H9 (cell line): ENCODE measurements at regions not wholly inside any gene's neighbourhood (a gene's known extent, or its start where the extent isn't known, plus 50 kb on each side); places are given as distances from the start of the nearest gene placed in this dataset.

ENCODE experiments used
- DNase-seq: peaks from one replicate; pipeline ENCODE4 v3.0.0-alpha.2; 2017
- H2AFZ ChIP-seq: one replicate; pipeline ENCODE4 v1.6.1; 2013; ENCODE audit warnings: mild to moderate bottlenecking, low read length, control low read depth, moderate library complexity
- H2AK5ac ChIP-seq: 2 replicates; pipeline ENCODE4 v1.6.1; 2013; ENCODE audit warnings: low read length, control low read depth, mixed read lengths; ENCODE audit not compliant: insufficient read length
- H2BK120ac ChIP-seq: one replicate; pipeline ENCODE4 v1.6.1; 2013; ENCODE audit warnings: low read depth, mild to moderate bottlenecking, low read length, control low read depth, inconsistent platforms; ENCODE audit not compliant: poor library complexity, severe bottlenecking
- H2BK12ac ChIP-seq: 2 replicates; pipeline ENCODE4 v1.6.1; 2013; ENCODE audit warnings: low read length, control low read depth, mixed read lengths, low read depth; ENCODE audit not compliant: insufficient read length
- H2BK15ac ChIP-seq: 2 replicates; pipeline ENCODE4 v1.6.1; 2013; ENCODE audit warnings: low read depth, low read length, control low read depth
- H2BK20ac ChIP-seq: one replicate; pipeline ENCODE4 v1.6.1; 2013; ENCODE audit warnings: low read depth, mild to moderate bottlenecking, low read length, control low read depth, inconsistent platforms; ENCODE audit not compliant: poor library complexity, severe bottlenecking
- H2BK5ac ChIP-seq: 2 replicates; pipeline ENCODE4 v1.6.1; 2013; ENCODE audit warnings: low read length, control low read depth, mixed read lengths; ENCODE audit not compliant: insufficient read length
- H3K14ac ChIP-seq: 2 replicates; pipeline ENCODE4 v1.6.1; 2013; ENCODE audit warnings: low read length, control low read depth; ENCODE audit not compliant: insufficient read depth
- H3K18ac ChIP-seq: 2 replicates; pipeline ENCODE4 v1.6.1; 2013; ENCODE audit warnings: low read depth, mild to moderate bottlenecking, mixed read lengths, low read length, control low read depth; ENCODE audit not compliant: insufficient read length
- H3K23ac ChIP-seq: 2 replicates; pipeline ENCODE4 v1.6.1; 2013; ENCODE audit warnings: low read length, control low read depth, mixed read lengths, low read depth; ENCODE audit not compliant: insufficient read length
- H3K23me2 ChIP-seq: 2 replicates; pipeline ENCODE4 v1.6.1; 2013; ENCODE audit warnings: low read depth, mild to moderate bottlenecking, mixed read lengths, low read length, control low read depth; ENCODE audit not compliant: insufficient read length, poor library complexity, severe bottlenecking
- H3K27ac ChIP-seq: 2 replicates; pipeline ENCODE4 v1.5.1; 2013; ENCODE audit warnings: low read length, control low read depth, mixed read lengths, low read depth; ENCODE audit not compliant: insufficient read length
- H3K27me3 ChIP-seq: 2 replicates; pipeline ENCODE4 v1.6.1; 2013; ENCODE audit warnings: low read length, control low read depth, inconsistent platforms; ENCODE audit not compliant: insufficient read depth
- H3K4ac ChIP-seq: 2 replicates; pipeline ENCODE4 v1.6.1; 2013; ENCODE audit warnings: low read depth, mild to moderate bottlenecking, control low read depth, inconsistent platforms, low read length, moderate library complexity
- H3K4me1 ChIP-seq: 2 replicates; pipeline ENCODE4 v1.6.1; 2013; ENCODE audit warnings: low read length, control low read depth, inconsistent platforms; ENCODE audit not compliant: insufficient read depth
- H3K4me2 ChIP-seq: 2 replicates; pipeline ENCODE4 v1.6.1; 2013; ENCODE audit warnings: low read length, control low read depth, mixed read lengths; ENCODE audit not compliant: insufficient read length, insufficient read depth
- H3K56ac ChIP-seq: 2 replicates; pipeline ENCODE4 v1.6.1; 2013; ENCODE audit warnings: low read depth, mild to moderate bottlenecking, mixed read lengths, low read length, control low read depth; ENCODE audit not compliant: insufficient read length
- H3K79me1 ChIP-seq: 2 replicates; pipeline ENCODE4 v1.6.1; 2013; ENCODE audit warnings: low read depth, mild to moderate bottlenecking, moderate library complexity, low read length, control low read depth, inconsistent platforms; ENCODE audit not compliant: insufficient read depth, poor library complexity, severe bottlenecking
- H3K79me2 ChIP-seq: 2 replicates; pipeline ENCODE4 v1.6.1; 2013; ENCODE audit warnings: low read length, control low read depth, inconsistent platforms; ENCODE audit not compliant: insufficient read depth
- H3K9ac ChIP-seq: 2 replicates; pipeline ENCODE4 v1.6.1; 2013; ENCODE audit warnings: low read length, control low read depth, mixed read lengths; ENCODE audit not compliant: insufficient read length; ENCODE audit errors: extremely low read depth
- H3K9me3 ChIP-seq: one replicate; pipeline ENCODE4 v1.6.1; 2013; ENCODE audit warnings: low read depth, low read length, inconsistent platforms; ENCODE audit not compliant: control insufficient read depth
- H3T11ph ChIP-seq: one replicate; pipeline ENCODE4 v1.6.1; 2013; ENCODE audit warnings: mild to moderate bottlenecking, low read length, control low read depth, inconsistent platforms
- H4K20me1 ChIP-seq: one replicate; pipeline ENCODE4 v1.6.1; 2013; ENCODE audit not compliant: control insufficient read depth, insufficient read length, insufficient read depth
- H4K5ac ChIP-seq: 2 replicates; pipeline ENCODE4 v1.6.1; 2013; ENCODE audit warnings: low read depth, mild to moderate bottlenecking, mixed read lengths, low read length, control low read depth; ENCODE audit not compliant: insufficient read length
- H4K8ac ChIP-seq: replicated peaks from 2 replicates; pipeline ENCODE4 v1.6.1; 2013; ENCODE audit warnings: low read length, control low read depth, mixed read lengths, low read depth; ENCODE audit not compliant: insufficient read length
- H4K91ac ChIP-seq: 2 replicates; pipeline ENCODE4 v1.6.1; 2013; ENCODE audit warnings: low read depth, mild to moderate bottlenecking, moderate library complexity, mixed read lengths, low read length, control low read depth; ENCODE audit not compliant: insufficient read length
- H3K27ac Mint-ChIP-seq, 3 experiments: 2 replicates in 2 of 3; 3 replicates in 1 of 3; pipeline ENCODE4 v1.8.0; 2020 to 2021; ENCODE audit warnings: mixed read lengths in 3 of 3, mild to moderate bottlenecking in 1 of 3, moderate library complexity in 1 of 3
- H3K27me3 Mint-ChIP-seq: 2 replicates; pipeline ENCODE4 v1.8.0; 2021; ENCODE audit warnings: low read depth, mild to moderate bottlenecking, moderate library complexity, mixed read lengths
- H3K36me3 Mint-ChIP-seq, 3 experiments: 2 replicates in 2 of 3; 3 replicates in 1 of 3; pipeline ENCODE4 v1.8.0; 2020 to 2021; ENCODE audit warnings: low read depth in 3 of 3, mixed read lengths in 3 of 3; ENCODE audit not compliant: insufficient read depth in 1 of 3
- H3K4me1 Mint-ChIP-seq, 2 experiments: 2 replicates each; pipeline ENCODE4 v1.8.0; 2020; ENCODE audit warnings: mixed read lengths in 2 of 2
- H3K4me3 Mint-ChIP-seq, 2 experiments: 2 replicates in 1 of 2; 3 replicates in 1 of 2; pipeline ENCODE4 v1.8.0; 2020 to 2021; ENCODE audit warnings: mild to moderate bottlenecking in 2 of 2, mixed read lengths in 2 of 2, moderate library complexity in 1 of 2
- H3K9me3 Mint-ChIP-seq, 2 experiments: 2 replicates in 1 of 2; 3 replicates in 1 of 2; pipeline ENCODE4 v1.8.0; 2020; ENCODE audit warnings: mild to moderate bottlenecking in 2 of 2, mixed read lengths in 2 of 2, moderate library complexity in 1 of 2
- CTCF ChIP-seq: fragments of 200-600 bp; sonication (generic); conservative IDR thresholded peaks from 3 replicates; pipeline ENCODE4 v1.8.0; 2021; ENCODE audit warnings: antibody characterized with exemption, mild to moderate bottlenecking
- WGBS: extraction: QIAGEN DNeasy Blood & Tissue Kit; methylation state at CpG from one replicate; pipeline ENCODE4 v1.1.7; 2013; ENCODE audit warnings: missing lambda C conversion rate, low lambda C conversion rate, mixed read lengths; ENCODE audit not compliant: insufficient read length; ENCODE audit errors: extremely low coverage; 5-methylcytosine and 5-hydroxymethylcytosine counted together

GRCh38 chrX:80317646-80318045 is 102.6 kb upstream of the TENT5D start:
- H3K56ac ChIP-seq, result no peak overlapping the region
- DNase-seq, result no peak
- H3T11ph ChIP-seq, result no peak overlapping the region
- no peaks in the 10 kb centered on the region for H3K23me2 ChIP-seq
- no peak overlapping the region for H2BK12ac ChIP-seq
- no peaks in the 10 kb centered on the region for H3K27me3 Mint-ChIP-seq
- no peaks in the 10 kb centered on the region for H3K79me2 ChIP-seq
- H2AFZ ChIP-seq, result no peak overlapping the region
- H3K4me2 ChIP-seq, result no peak overlapping the region
- H3K14ac ChIP-seq, result no peak overlapping the region
- no peaks in the 10 kb centered on the region for H4K20me1 ChIP-seq
- no peak overlapping the region for H2BK20ac ChIP-seq
- no peak overlapping the region for H4K8ac ChIP-seq
- WGBS, result no CpG with 5 or more reads among the region's 2 CpGs
- no peak overlapping the region for H3K9ac ChIP-seq
- H3K23ac ChIP-seq, result no peak overlapping the region
- no peak overlapping the region for H2BK5ac ChIP-seq
- no peak overlapping the region for H2BK120ac ChIP-seq
- H3K27ac Mint-ChIP-seq, result no peak overlapping the region
- H3K4ac ChIP-seq, result no peak overlapping the region
- H3K4me1 ChIP-seq, result no peaks in the 10 kb centered on the region
- H3K36me3 Mint-ChIP-seq, result peaks cover 10 to 29% (median 15%) of the 10 kb centered on the region in 3 experiments; a peak in 6 of 7 replicates
- no peaks in the 10 kb centered on the region for H3K79me1 ChIP-seq
- H2AK5ac ChIP-seq, result no peak overlapping the region
- no peak overlapping the region for H4K91ac ChIP-seq
- H3K4me1 Mint-ChIP-seq, result no peaks in the 10 kb centered on the region
- no peak overlapping the region for H3K18ac ChIP-seq
- H3K9me3 Mint-ChIP-seq, result peaks cover 71 to 83% of the 10 kb centered on the region in 2 experiments
- H4K5ac ChIP-seq, result no peak overlapping the region
- no peaks in the 10 kb centered on the region for H3K27me3 ChIP-seq
- no peak for TF ChIP-seq CTCF
- H3K9me3 ChIP-seq, result peaks cover 12% of the 10 kb centered on the region
- no peak overlapping the region for H3K4me3 Mint-ChIP-seq
- H2BK15ac ChIP-seq, result no peak overlapping the region
- no peak overlapping the region for H3K27ac ChIP-seq
